Activated naive CD4-positive, alpha-beta T cell treated with anti-CD3 and anti-CD28 coated beads for 36 hours (primary cell): ENCODE measurements at regions not wholly inside any gene's neighbourhood (a gene's known extent, or its start where the extent isn't known, plus 50 kb on each side); places are given as distances from the start of the nearest gene placed in this dataset.

Experiments used
- CTCF ChIA-PET: fragments of 350-600 bp; sonication (Branson Sonifier 250); formaldehyde crosslinking; loops from one replicate; lab custom pipeline; 2021; ENCODE audit warnings: antibody characterized with exemption; lab: Charles Lee
- DNase-seq: peaks from one replicate; pipeline ENCODE4 v3.0.0-alpha.2; 2020
- H3K27ac Mint-ChIP-seq: one replicate; pipeline ENCODE4 v1.8.0; 2021; ENCODE audit warnings: mild to moderate bottlenecking, mixed read lengths
- H3K27me3 Mint-ChIP-seq: one replicate; pipeline ENCODE4 v1.8.0; 2021; ENCODE audit warnings: low read depth, mixed read lengths
- H3K36me3 Mint-ChIP-seq: one replicate; pipeline ENCODE4 v1.8.0; 2021; ENCODE audit warnings: low read depth, mixed read lengths
- H3K4me1 Mint-ChIP-seq: one replicate; pipeline ENCODE4 v1.8.0; 2021; ENCODE audit warnings: low read depth, mixed read lengths
- H3K4me3 Mint-ChIP-seq: one replicate; pipeline ENCODE4 v1.8.0; 2021; ENCODE audit warnings: mild to moderate bottlenecking, moderate library complexity, mixed read lengths
- H3K9me3 Mint-ChIP-seq: one replicate; pipeline ENCODE4 v1.8.0; 2021; ENCODE audit warnings: mixed read lengths
- intact Hi-C: fragments of 100-400 bp; cut with micrococcal nuclease; formaldehyde crosslinking; loops from one replicate; pipeline ENCODE4 v1.15.1; 2023

DNA sequence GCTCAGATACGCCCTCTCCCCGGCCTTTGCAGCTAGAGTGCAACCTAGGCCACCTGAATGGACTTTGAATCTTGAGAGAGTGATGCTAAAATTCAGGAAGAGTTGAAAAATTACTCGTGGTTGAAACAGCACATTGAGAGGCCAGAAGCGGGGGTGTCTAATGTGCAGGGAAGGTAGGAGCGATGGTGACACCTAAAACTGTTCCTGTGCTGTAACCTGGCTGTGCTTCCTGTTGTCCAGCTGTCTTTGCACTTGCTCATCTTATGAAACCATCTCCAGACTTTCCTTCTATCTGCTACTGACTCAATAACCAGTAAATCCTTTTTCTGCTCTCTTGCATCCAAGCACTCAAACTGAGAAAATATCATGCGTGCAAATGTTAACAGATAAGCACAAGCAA lies 106.4 kb upstream of the RPS6KA3 start:
- Mint-ChIP-seq H3K4me1 (peaks cover 17% of the 10 kb centered on the region), H3K36me3 (no peaks in the 10 kb centered on the region), H3K4me3 (no peak overlapping the region), H3K9me3 (no peaks in the 10 kb centered on the region), H3K27me3 (no peaks in the 10 kb centered on the region), H3K27ac (no peak overlapping the region)
- CTCF ChIA-PET: no interaction called here
- intact Hi-C loops: no loop called here
- no peak for DNase-seq

DNA sequence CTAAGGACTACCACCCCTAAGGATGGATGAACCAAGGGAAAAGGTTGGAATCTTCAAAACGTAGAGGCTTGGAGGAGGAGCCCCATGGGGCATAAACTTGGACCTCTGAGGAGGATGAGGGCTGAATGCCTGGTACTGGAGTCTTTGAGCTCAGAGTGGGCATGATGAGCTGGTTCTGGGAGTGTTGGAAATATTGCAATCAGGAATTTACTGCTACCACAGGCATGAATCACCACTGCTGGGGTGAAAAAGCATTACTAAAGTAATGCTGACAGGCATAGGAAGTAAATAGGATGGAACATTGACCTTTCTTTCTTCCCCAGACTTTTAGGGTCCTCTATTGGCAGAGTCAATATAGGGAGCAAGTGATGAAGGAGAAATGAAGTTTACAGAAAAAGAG lies 105.8 kb upstream of the RPS6KA3 start:
- H3K36me3 Mint-ChIP-seq: no peaks in the 10 kb centered on the region
- H3K4me3 Mint-ChIP-seq: no peak overlapping the region
- intact Hi-C loops: no loop called here

GRCh38 chrX:20369468-20369867 lies 102.8 kb upstream of the RPS6KA3 start:
- no peaks in the 10 kb centered on the region for H3K36me3 Mint-ChIP-seq
- H3K4me1 Mint-ChIP-seq: peaks cover 8% of the 10 kb centered on the region

More for the DNA sequence above, 105.8 kb upstream of the RPS6KA3 start:
- H3K27me3 Mint-ChIP-seq: no peaks in the 10 kb centered on the region
- H3K4me1 Mint-ChIP-seq: peaks cover 16% of the 10 kb centered on the region
- H3K9me3 Mint-ChIP-seq: no peaks in the 10 kb centered on the region
- DNase-seq: no peak
- CTCF ChIA-PET: interaction anchor here (1.0 kb wide), 1 partner anchor 15 kb away, joined by 3 read pairs; no protein-coding TSS in a partner anchor
- H3K27ac Mint-ChIP-seq: no peak overlapping the region

DNA sequence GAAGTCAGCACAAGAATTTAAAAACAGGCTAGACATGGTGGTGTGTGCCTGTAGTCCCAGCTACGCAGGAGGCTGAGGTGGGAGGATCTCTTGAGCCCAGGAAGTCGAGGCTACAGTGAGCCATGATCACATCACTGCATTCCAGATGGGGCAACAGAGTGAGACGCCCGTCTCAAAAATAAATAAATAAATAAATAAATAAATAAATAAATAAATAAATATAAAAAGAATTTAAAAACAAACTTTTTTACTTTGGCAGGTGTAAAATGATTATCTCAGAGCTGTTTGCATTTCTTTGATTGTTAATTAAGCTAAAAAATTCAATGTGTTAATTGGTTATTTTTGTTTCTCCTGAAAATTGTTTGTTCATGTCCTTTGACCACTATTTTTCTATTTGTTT lies 97.5 kb upstream of the RPS6KA3 start:
- intact Hi-C loops: no loop called here
- Mint-ChIP-seq H3K9me3 (no peaks in the 10 kb centered on the region), H3K4me3 (no peak overlapping the region), H3K36me3 (no peaks in the 10 kb centered on the region), H3K4me1 (peaks cover 2% of the 10 kb centered on the region), H3K27ac (no peak overlapping the region), H3K27me3 (no peaks in the 10 kb centered on the region)
- DNase-seq: no peak
- CTCF ChIA-PET: no interaction called here

More at GRCh38 chrX:20369468-20369867, 102.8 kb upstream of the RPS6KA3 start:
- intact Hi-C loops: no loop called here
- no peak overlapping the region for H3K4me3 Mint-ChIP-seq
- CTCF ChIA-PET: no interaction called here
- DNase-seq: no peak
- no peak overlapping the region for H3K27ac Mint-ChIP-seq
- H3K9me3 Mint-ChIP-seq: no peaks in the 10 kb centered on the region
- H3K27me3 Mint-ChIP-seq: no peaks in the 10 kb centered on the region

DNA sequence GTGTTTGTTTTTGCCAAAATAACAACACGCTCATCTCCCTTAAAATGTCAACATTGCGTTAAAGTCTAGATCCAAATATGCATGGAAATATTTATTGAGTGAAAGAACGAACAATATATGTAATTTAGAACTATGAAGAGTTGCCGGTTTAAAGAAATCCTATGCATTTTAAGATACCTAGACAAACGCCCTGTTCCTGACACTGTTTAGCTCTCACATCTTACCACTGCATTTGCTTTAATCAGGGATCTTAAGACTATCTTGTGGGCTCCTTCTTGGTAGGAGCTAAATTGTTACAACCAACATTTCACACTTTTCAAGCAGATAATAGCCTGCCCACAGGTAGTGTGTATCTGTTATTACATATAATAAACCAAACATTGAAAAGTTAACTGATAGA lies 96.6 kb upstream of the RPS6KA3 start:
- H3K27me3 Mint-ChIP-seq: no peaks in the 10 kb centered on the region
- intact Hi-C loops: no loop called here
- CTCF ChIA-PET: interaction anchor here (0.6 kb wide), 1 partner anchor 175 kb away, joined by 3 read pairs; no protein-coding TSS in a partner anchor
- no peaks in the 10 kb centered on the region for H3K36me3 Mint-ChIP-seq
- no peaks in the 10 kb centered on the region for H3K9me3 Mint-ChIP-seq
- H3K4me3 Mint-ChIP-seq: no peak overlapping the region
- no peak overlapping the region for H3K27ac Mint-ChIP-seq
- no peak for DNase-seq
- H3K4me1 Mint-ChIP-seq: peaks cover under 1% of the 10 kb centered on the region

- no peaks in the 10 kb centered on the region for H3K36me3 Mint-ChIP-seq
- no peak overlapping the region for H3K27ac Mint-ChIP-seq
- H3K27me3 Mint-ChIP-seq: no peaks in the 10 kb centered on the region
- H3K4me3 Mint-ChIP-seq: no peak overlapping the region
- intact Hi-C loops: no loop called here
- CTCF ChIA-PET: interaction anchor here (0.6 kb wide), 1 partner anchor 175 kb away, joined by 3 read pairs; no protein-coding TSS in a partner anchor
- H3K4me1 Mint-ChIP-seq: no peaks in the 10 kb centered on the region
- no peak for DNase-seq
- no peaks in the 10 kb centered on the region for H3K9me3 Mint-ChIP-seq
Observed at GRCh38 chrX:20362268-20363267, 95.9 kb upstream of the RPS6KA3 start.

DNA sequence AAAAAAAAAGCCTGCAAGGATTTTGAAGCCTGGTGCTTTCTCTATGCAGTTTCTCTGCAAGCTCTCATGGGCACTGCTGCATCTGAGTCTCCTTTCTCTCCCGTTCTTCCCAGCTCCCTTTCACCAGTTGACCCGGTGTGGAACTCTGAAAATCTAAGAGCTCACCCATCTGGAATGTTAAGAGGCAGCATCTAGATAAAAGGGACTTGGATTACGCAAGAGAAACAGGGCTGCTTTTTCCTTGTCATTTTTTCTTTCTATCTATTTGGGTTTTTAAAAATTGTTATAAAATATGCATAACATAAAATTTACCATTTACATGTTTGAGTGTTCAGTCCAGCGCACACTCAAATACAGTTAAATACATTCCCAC lies 95.2 kb upstream of the RPS6KA3 start:
- Mint-ChIP-seq H3K27ac (no peak overlapping the region), H3K9me3 (no peaks in the 10 kb centered on the region), H3K27me3 (no peaks in the 10 kb centered on the region), H3K36me3 (no peaks in the 10 kb centered on the region), H3K4me3 (no peak overlapping the region), H3K4me1 (no peaks in the 10 kb centered on the region)
- intact Hi-C loops: no loop called here
- CTCF ChIA-PET: no interaction called here
- DNase-seq: no peak

GRCh38 chrX:20361081-20361889 lies 94.6 kb upstream of the RPS6KA3 start:
- intact Hi-C loops: no loop called here
- Mint-ChIP-seq H3K27ac (no peak overlapping the region), H3K27me3 (no peaks in the 10 kb centered on the region), H3K4me1 (no peaks in the 10 kb centered on the region), H3K4me3 (no peak overlapping the region), H3K9me3 (no peaks in the 10 kb centered on the region), H3K36me3 (no peaks in the 10 kb centered on the region)
- DNase-seq: no peak
- CTCF ChIA-PET: no interaction called here

GRCh38 chrX:20355187-20355586 lies 88.5 kb upstream of the RPS6KA3 start:
- intact Hi-C loops: loop anchor here (2.0 kb wide), 1 partner anchor 44 kb away; no protein-coding TSS in a partner anchor
- CTCF ChIA-PET: interaction anchor here (1.5 kb wide), 1 partner anchor 22 kb away, joined by 3 read pairs; no protein-coding TSS in a partner anchor
- no peak overlapping the region for H3K27ac Mint-ChIP-seq
- H3K4me1 Mint-ChIP-seq: peaks cover 24% of the 10 kb centered on the region
- no peak overlapping the region for H3K4me3 Mint-ChIP-seq
- H3K36me3 Mint-ChIP-seq: no peaks in the 10 kb centered on the region
- H3K9me3 Mint-ChIP-seq: no peaks in the 10 kb centered on the region
- no peak for DNase-seq
- no peaks in the 10 kb centered on the region for H3K27me3 Mint-ChIP-seq

GRCh38 chrX:20354505-20354904 lies 87.8 kb upstream of the RPS6KA3 start:
- peaks cover 24% of the 10 kb centered on the region for H3K4me1 Mint-ChIP-seq
- CTCF ChIA-PET: interaction anchor here (0.6 to 1.5 kb wide), 3 partner anchors 23 to 91 kb away, joined by 3 to 7 read pairs (median 4); no protein-coding TSS in a partner anchor
- H3K36me3 Mint-ChIP-seq: no peaks in the 10 kb centered on the region
- H3K4me3 Mint-ChIP-seq: no peak overlapping the region
- no peaks in the 10 kb centered on the region for H3K27me3 Mint-ChIP-seq
- no peaks in the 10 kb centered on the region for H3K9me3 Mint-ChIP-seq
- no peak overlapping the region for H3K27ac Mint-ChIP-seq
- intact Hi-C loops: loop anchor here (1.0 to 2.0 kb wide), 2 partner anchors 24 to 44 kb away; no protein-coding TSS in a partner anchor
- DNase-seq: no peak

GRCh38 chrX:20352935-20353336 lies 86.2 kb upstream of the RPS6KA3 start:
- no peak for DNase-seq
- Mint-ChIP-seq H3K36me3 (no peaks in the 10 kb centered on the region), H3K4me3 (no peak overlapping the region), H3K4me1 (peaks cover 24% of the 10 kb centered on the region), H3K27ac (no peak overlapping the region), H3K27me3 (no peaks in the 10 kb centered on the region), H3K9me3 (no peaks in the 10 kb centered on the region)
- CTCF ChIA-PET: no interaction called here
- intact Hi-C loops: loop anchor here (1.0 kb wide), 1 partner anchor 88 kb away; no protein-coding TSS in a partner anchor

DNA sequence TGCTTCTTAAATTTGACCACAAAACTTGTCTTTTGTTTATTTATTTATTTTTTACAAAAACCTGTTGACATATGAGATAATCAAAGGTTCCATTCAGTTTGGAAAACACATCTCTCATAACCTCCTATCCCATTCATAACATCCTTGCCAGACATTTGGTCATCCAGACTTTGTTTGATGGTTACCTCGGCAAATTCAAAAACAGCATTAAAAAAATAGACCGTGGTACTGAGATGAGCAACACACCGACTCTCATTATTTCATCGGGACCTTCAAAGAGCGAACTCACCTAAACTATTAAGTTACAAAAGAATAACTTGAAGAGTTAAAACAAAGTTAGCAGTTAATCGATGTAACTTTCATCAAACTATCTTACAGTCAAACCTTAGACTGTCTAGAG lies 85.8 kb upstream of the RPS6KA3 start:
- Mint-ChIP-seq H3K9me3 (no peaks in the 10 kb centered on the region), H3K27me3 (no peaks in the 10 kb centered on the region), H3K36me3 (no peaks in the 10 kb centered on the region), H3K4me1 (peaks cover 24% of the 10 kb centered on the region), H3K4me3 (no peak overlapping the region), H3K27ac (no peak overlapping the region)
- intact Hi-C loops: loop anchor here (1.0 kb wide), 1 partner anchor 87 kb away; no protein-coding TSS in a partner anchor
- CTCF ChIA-PET: no interaction called here
- no peak for DNase-seq
